ENCODE measurements at regions not wholly inside any gene's neighbourhood (a gene's known extent, or its start where the extent isn't known, plus 50 kb on each side); places are given as distances from the start of the nearest gene placed in this dataset.

GRCh38 chr3:72655131-72655551 lies 193.1 kb downstream of the SHQ1 start:
- TF ChIP-seq CTCF (IDR thresholded peaks at IDR 0.05; ENCODE audit: insufficient read depth, low read length, poor library complexity, severe bottlenecking) = no peak
- TF ChIP-seq EZH2phosphoT487 (conservative IDR thresholded peaks at IDR 0.05; ENCODE audit: low read length) = no peak

All from SU-DHL-6 (cell line).